RCC 7860 (cell line): ENCODE measurements at regions not wholly inside any gene's neighbourhood (a gene's known extent, or its start where the extent isn't known, plus 50 kb on each side); places are given as distances from the start of the nearest gene placed in this dataset.

Source experiments
- DNase-seq: peaks from one replicate; pipeline ENCODE4 v3.0.0-alpha.2; 2015; ENCODE audit warnings: low spot score
- FAIRE-seq: peaks from 2 replicates; lab custom pipeline; 2012; peaks lifted over from hg19 to GRCh38; lab: Jason Lieb, UNC

- DNase-seq (no peak), FAIRE-seq (no peak)
Observed at GRCh38 chr3:152051501-152052404, 178.3 kb downstream of the SUCNR1 start.

GRCh38 chr3:152053866-152054265, 180.4 kb downstream of the SUCNR1 start:
- DNase-seq: no peak

GRCh38 chr3:152054315-152054714, 180.9 kb downstream of the SUCNR1 start:
- DNase-seq (no peak), FAIRE-seq (no peak)

More at GRCh38 chr3:152053866-152054265, 180.4 kb downstream of the SUCNR1 start:
- FAIRE-seq: no peak

GRCh38 chr3:152056073-152056472, 182.6 kb downstream of the SUCNR1 start:
- FAIRE-seq: no peak
- DNase-seq: no peak

GRCh38 chr3:152056481-152056880, 183.0 kb downstream of the SUCNR1 start:
- FAIRE-seq (no peak), DNase-seq (no peak)

- no peak for DNase-seq
Observed at GRCh38 chr3:152056987-152057386, 183.5 kb downstream of the SUCNR1 start.

GRCh38 chr3:152058856-152059255, 185.4 kb downstream of the SUCNR1 start:
- FAIRE-seq (no peak), DNase-seq (no peak)

More at GRCh38 chr3:152056987-152057386, 183.5 kb downstream of the SUCNR1 start:
- no peak for FAIRE-seq

- DNase-seq (no peak), FAIRE-seq (no peak)
Observed at GRCh38 chr3:152060701-152061100, 187.3 kb downstream of the SUCNR1 start.

- no peak for DNase-seq
- FAIRE-seq: no peak
Observed at GRCh38 chr3:152061296-152061695, 187.9 kb downstream of the SUCNR1 start.

- FAIRE-seq: no peak
- no peak for DNase-seq
Observed at GRCh38 chr3:152069871-152070270, 196.4 kb downstream of the SUCNR1 start.

GRCh38 chr3:152071315-152071714, 197.4 kb upstream of the MBNL1 start:
- DNase-seq (no peak), FAIRE-seq (no peak)

- FAIRE-seq (peak; percentile 58), DNase-seq (peak; percentile 47)
Observed at GRCh38 chr3:152071924-152072323, 196.8 kb upstream of the MBNL1 start.

- DNase-seq (no peak), FAIRE-seq (no peak)
Observed at GRCh38 chr3:152073267-152073666, 195.5 kb upstream of the MBNL1 start.

- FAIRE-seq: no peak
- no peak for DNase-seq
Observed at GRCh38 chr3:152076148-152076547, 192.6 kb upstream of the MBNL1 start.

GRCh38 chr3:152079980-152080379, 188.7 kb upstream of the MBNL1 start:
- DNase-seq (no peak), FAIRE-seq (no peak)

- DNase-seq (no peak), FAIRE-seq (no peak)
Observed at GRCh38 chr3:152083135-152083534, 185.6 kb upstream of the MBNL1 start.

GRCh38 chr3:152084441-152085158, 184.1 kb upstream of the MBNL1 start:
- no peak for FAIRE-seq
- DNase-seq: no peak

- DNase-seq (no peak), FAIRE-seq (no peak)
Observed at GRCh38 chr3:152087153-152087552, 181.6 kb upstream of the MBNL1 start.

GRCh38 chr3:152089528-152089927, 179.2 kb upstream of the MBNL1 start:
- no peak for DNase-seq
- no peak for FAIRE-seq

- FAIRE-seq: no peak
- no peak for DNase-seq
Observed at GRCh38 chr3:152091725-152092124, 177.0 kb upstream of the MBNL1 start.

GRCh38 chr3:152093901-152094300, 174.8 kb upstream of the MBNL1 start:
- FAIRE-seq: peak; percentile 15
- DNase-seq: no peak

- FAIRE-seq (no peak), DNase-seq (no peak)
Observed at GRCh38 chr3:152094406-152094805, 174.3 kb upstream of the MBNL1 start.
